ENCODE measurements at regions not wholly inside any gene's neighbourhood (a gene's known extent, or its start where the extent isn't known, plus 50 kb on each side); places are given as distances from the start of the nearest gene placed in this dataset.

GRCh38 chr7:93810561-93810960 lies 80.0 kb downstream of the TFPI2 start:
- no peak for TF ChIP-seq REST (IDR thresholded peaks at IDR 0.05; ENCODE audit: low read depth)

DNA sequence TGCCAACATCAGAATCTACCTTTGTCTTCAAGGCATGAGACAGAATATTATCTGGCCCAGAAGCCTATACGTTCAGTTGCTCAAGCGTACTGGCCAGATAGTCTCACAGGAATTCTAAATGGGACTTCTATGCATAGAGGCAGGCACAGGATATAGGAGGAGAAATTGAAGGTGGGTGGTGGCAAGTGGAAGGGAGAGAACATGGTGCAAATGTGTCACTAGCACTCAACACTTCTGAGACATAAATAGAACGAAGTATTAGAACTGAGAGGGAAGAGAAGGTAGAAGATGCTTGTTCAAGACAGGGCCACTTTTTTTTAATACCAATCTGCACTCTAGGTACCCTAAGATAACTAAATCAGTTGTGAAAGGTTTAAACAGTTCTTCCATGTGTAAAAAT lies 85.8 kb downstream of the TFPI2 start:
- TF ChIP-seq NFIC (IDR thresholded peaks at IDR 0.05) = no peak
- TF ChIP-seq REST (IDR thresholded peaks at IDR 0.05; ENCODE audit: low read depth) = no peak
- no peak for TF ChIP-seq CREB1 (IDR thresholded peaks at IDR 0.05; ENCODE audit: low read depth)
- no peak for TF ChIP-seq ZBTB7A (IDR thresholded peaks at IDR 0.05; ENCODE audit: low read depth)

DNA sequence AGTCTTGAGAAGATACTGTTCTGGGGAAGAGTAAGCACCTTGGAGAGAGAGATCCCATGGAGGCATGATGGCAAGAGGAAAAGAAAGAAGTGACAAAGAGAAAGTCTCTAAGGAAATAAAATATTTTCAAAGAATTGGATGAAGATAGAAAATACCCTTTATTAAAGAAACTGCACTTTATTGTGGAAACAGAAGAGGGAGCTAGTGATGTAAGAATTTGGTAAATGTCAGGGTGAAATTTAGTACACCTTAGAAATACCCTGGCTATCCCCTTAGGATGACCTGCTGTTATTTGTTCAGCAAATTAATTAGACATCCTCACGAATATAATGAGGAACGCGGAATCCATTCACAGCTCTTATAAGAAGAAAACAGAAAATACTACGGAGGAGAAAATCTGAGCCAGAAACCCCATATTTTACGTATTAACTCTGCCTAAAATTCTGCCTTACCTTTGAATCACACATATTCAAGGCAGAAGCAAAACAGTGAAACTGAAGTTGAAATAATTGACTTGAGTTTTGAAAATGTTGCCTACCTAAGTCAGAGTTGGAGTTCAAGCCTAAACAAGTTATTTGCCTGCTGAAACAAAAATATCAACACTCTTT lies 90.7 kb downstream of the TFPI2 start:
- no peak for TF ChIP-seq TCF12 (IDR thresholded peaks at IDR 0.05; ENCODE audit: low read depth)
- peak; percentile 68 for TF ChIP-seq RAD21 (IDR thresholded peaks at IDR 0.05; ENCODE audit: low read depth)
- no peak for TF ChIP-seq YY1 (IDR thresholded peaks at IDR 0.05; ENCODE audit: low read depth)
- TF ChIP-seq CREB1 (IDR thresholded peaks at IDR 0.05; ENCODE audit: low read depth) = no peak
- no peak for TF ChIP-seq EP300 (IDR thresholded peaks at IDR 0.05; ENCODE audit: borderline replicate concordance)

GRCh38 chr7:93779115-93779514 lies 111.4 kb downstream of the TFPI2 start:
- TF ChIP-seq TAF1 (IDR thresholded peaks at IDR 0.05; ENCODE audit: low read depth) = no peak
- TF ChIP-seq, protein P1, sequence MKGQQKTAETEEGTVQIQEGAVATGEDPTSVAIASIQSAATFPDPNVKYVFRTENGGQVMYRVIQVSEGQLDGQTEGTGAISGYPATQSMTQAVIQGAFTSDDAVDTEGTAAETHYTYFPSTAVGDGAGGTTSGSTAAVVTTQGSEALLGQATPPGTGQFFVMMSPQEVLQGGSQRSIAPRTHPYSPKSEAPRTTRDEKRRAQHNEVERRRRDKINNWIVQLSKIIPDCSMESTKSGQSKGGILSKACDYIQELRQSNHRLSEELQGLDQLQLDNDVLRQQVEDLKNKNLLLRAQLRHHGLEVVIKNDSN (IDR thresholded peaks at IDR 0.05) = no peak
- TF ChIP-seq YY1 (IDR thresholded peaks at IDR 0.05; ENCODE audit: low read depth) = no peak
- TF ChIP-seq TCF12 (IDR thresholded peaks at IDR 0.05; ENCODE audit: low read depth) = no peak
- TF ChIP-seq NFIC (IDR thresholded peaks at IDR 0.05) = no peak

GRCh38 chr7:93778384-93778783 lies 112.2 kb downstream of the TFPI2 start:
- no peak for TF ChIP-seq CREB1 (IDR thresholded peaks at IDR 0.05; ENCODE audit: low read depth)
- TF ChIP-seq CEBPB (IDR thresholded peaks at IDR 0.05) = no peak
- no peak for TF ChIP-seq TEAD4 (IDR thresholded peaks at IDR 0.05)
- no peak for TF ChIP-seq EP300 (IDR thresholded peaks at IDR 0.05; ENCODE audit: borderline replicate concordance)
- TF ChIP-seq ZBTB7A (IDR thresholded peaks at IDR 0.05; ENCODE audit: low read depth) = no peak
- TF ChIP-seq MAX (IDR thresholded peaks at IDR 0.05) = no peak
- no peak for TF ChIP-seq YY1 (IDR thresholded peaks at IDR 0.05; ENCODE audit: low read depth)
- TF ChIP-seq FOXM1 (IDR thresholded peaks at IDR 0.05; ENCODE audit: borderline replicate concordance, low read depth) = no peak
- TF ChIP-seq TAF1 (IDR thresholded peaks at IDR 0.05; ENCODE audit: low read depth) = no peak
- TF ChIP-seq, protein P1 (IDR thresholded peaks at IDR 0.05) = no peak
- no peak for TF ChIP-seq TCF12 (IDR thresholded peaks at IDR 0.05; ENCODE audit: low read depth)
- TF ChIP-seq NFIC (IDR thresholded peaks at IDR 0.05) = no peak
- no peak for TF ChIP-seq RAD21 (IDR thresholded peaks at IDR 0.05; ENCODE audit: low read depth)
- TF ChIP-seq EGR1 (IDR thresholded peaks at IDR 0.05) = no peak
- TF ChIP-seq REST (IDR thresholded peaks at IDR 0.05; ENCODE audit: low read depth) = no peak

DNA sequence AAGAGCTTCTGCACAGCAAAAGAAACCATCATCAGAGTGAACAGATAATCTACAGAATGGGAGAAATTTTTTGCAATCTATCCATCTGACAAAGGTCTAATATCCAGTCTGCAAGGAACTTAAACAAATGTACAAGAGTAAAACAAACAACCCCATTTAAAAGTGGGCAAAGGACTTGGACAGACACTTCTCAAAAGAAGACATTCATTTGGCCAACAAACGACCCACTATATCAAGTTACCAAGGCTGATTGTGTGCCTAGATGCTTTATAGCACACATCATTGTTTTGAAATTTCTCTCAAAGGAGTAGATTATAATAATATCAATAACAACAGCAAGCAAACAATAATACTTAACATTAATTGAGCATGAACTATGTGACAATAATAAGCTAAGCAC lies 117.1 kb downstream of the TFPI2 start:
- TF ChIP-seq EP300 (IDR thresholded peaks at IDR 0.05; ENCODE audit: borderline replicate concordance) (no peak), CEBPB (IDR thresholded peaks at IDR 0.05) (no peak), FOXM1 (IDR thresholded peaks at IDR 0.05; ENCODE audit: borderline replicate concordance, low read depth) (no peak), REST (IDR thresholded peaks at IDR 0.05; ENCODE audit: low read depth) (no peak), TAF1 (IDR thresholded peaks at IDR 0.05; ENCODE audit: low read depth) (no peak), TCF12 (IDR thresholded peaks at IDR 0.05; ENCODE audit: low read depth) (no peak), YY1 (IDR thresholded peaks at IDR 0.05; ENCODE audit: low read depth) (no peak)

Measured in Ishikawa (cell line).